SK-N-SH treated with all-trans-retinoic acid at 6 μM for 48 hours (cell line): ENCODE measurements at regions not wholly inside any gene's neighbourhood (a gene's known extent, or its start where the extent isn't known, plus 50 kb on each side); places are given as distances from the start of the nearest gene placed in this dataset.

Experiments
- ARNTL ChIP-seq: fragments of 450-650 bp; formaldehyde crosslinking; IDR thresholded peaks from 2 replicates; pipeline ENCODE4 v1.5.0; 2020; ENCODE audit warnings: low read depth, mild to moderate bottlenecking, moderate library complexity, borderline replicate concordance
- ISL1 ChIP-seq: fragments of 250-450 bp; sonication (Bioruptor Pico); IDR thresholded peaks from 2 replicates; pipeline ENCODE4 v2.1.2; 2022; ENCODE audit warnings: mild to moderate bottlenecking, moderate library complexity
- TCF4 ChIP-seq: fragments of 250-450 bp; sonication (Bioruptor Pico); IDR thresholded peaks from 2 replicates; pipeline ENCODE4 v1.8.0; 2021; ENCODE audit warnings: mild to moderate bottlenecking, moderate library complexity, borderline replicate concordance
- ZNF70 ChIP-seq: fragments of 450-650 bp; formaldehyde crosslinking; IDR thresholded peaks from 2 replicates; pipeline ENCODE4 v1.5.0; 2020; ENCODE audit warnings: mild to moderate bottlenecking, moderate library complexity
- ZNF8 ChIP-seq: fragments of 450-650 bp; formaldehyde crosslinking; IDR thresholded peaks from 2 replicates; pipeline ENCODE4 v1.5.0; 2020; ENCODE audit warnings: mild to moderate bottlenecking, moderate library complexity
- TF ChIP-seq, protein P1 (sequence below): fragments of 250-450 bp; sonication (Bioruptor Pico); IDR thresholded peaks from 2 replicates; pipeline ENCODE4 v1.8.0; 2020; ENCODE audit warnings: mild to moderate bottlenecking, moderate library complexity, borderline replicate concordance

- TF ChIP-seq, protein P1, sequence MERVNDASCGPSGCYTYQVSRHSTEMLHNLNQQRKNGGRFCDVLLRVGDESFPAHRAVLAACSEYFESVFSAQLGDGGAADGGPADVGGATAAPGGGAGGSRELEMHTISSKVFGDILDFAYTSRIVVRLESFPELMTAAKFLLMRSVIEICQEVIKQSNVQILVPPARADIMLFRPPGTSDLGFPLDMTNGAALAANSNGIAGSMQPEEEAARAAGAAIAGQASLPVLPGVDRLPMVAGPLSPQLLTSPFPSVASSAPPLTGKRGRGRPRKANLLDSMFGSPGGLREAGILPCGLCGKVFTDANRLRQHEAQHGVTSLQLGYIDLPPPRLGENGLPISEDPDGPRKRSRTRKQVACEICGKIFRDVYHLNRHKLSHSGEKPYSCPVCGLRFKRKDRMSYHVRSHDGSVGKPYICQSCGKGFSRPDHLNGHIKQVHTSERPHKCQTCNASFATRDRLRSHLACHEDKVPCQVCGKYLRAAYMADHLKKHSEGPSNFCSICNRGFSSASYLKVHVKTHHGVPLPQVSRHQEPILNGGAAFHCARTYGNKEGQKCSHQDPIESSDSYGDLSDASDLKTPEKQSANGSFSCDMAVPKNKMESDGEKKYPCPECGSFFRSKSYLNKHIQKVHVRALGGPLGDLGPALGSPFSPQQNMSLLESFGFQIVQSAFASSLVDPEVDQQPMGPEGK (CRISPR knock-in tag) = no peak
- TF ChIP-seq ISL1 (CRISPR knock-in tag) = no peak
- no peak for TF ChIP-seq TCF4 (CRISPR knock-in tag)
- no peak for TF ChIP-seq ARNTL (CRISPR knock-in tag)
- TF ChIP-seq ZNF8 = no peak
- TF ChIP-seq ZNF70 (CRISPR knock-in tag) = no peak
Measured at GRCh38 chr21:36541721-36542139, 61.8 kb upstream of the CLDN14 start.
